ENCODE measurements at regions not wholly inside any gene's neighbourhood (a gene's known extent, or its start where the extent isn't known, plus 50 kb on each side); places are given as distances from the start of the nearest gene placed in this dataset.

- no peak for TF ChIP-seq ZFX (IDR thresholded peaks at IDR 0.05)
- no peak for TF ChIP-seq CTCF (conservative IDR thresholded peaks at IDR 0.05)
Measured at GRCh38 chr18:44543387-44543786, 137.3 kb upstream of the SETBP1 start.
